Fibroblast of upper back skin (primary cell): ENCODE measurements at regions not wholly inside any gene's neighbourhood (a gene's known extent, or its start where the extent isn't known, plus 50 kb on each side); places are given as distances from the start of the nearest gene placed in this dataset.
"Not testable (repeated sequence)": the region's sequence is repeated elsewhere in the genome, so short reads cannot be mapped to it uniquely, and the experiment has no call there.

Experiments used
- DNase-seq: peaks from one replicate; pipeline ENCODE4 v3.0.0-alpha.2; 2013

DNA sequence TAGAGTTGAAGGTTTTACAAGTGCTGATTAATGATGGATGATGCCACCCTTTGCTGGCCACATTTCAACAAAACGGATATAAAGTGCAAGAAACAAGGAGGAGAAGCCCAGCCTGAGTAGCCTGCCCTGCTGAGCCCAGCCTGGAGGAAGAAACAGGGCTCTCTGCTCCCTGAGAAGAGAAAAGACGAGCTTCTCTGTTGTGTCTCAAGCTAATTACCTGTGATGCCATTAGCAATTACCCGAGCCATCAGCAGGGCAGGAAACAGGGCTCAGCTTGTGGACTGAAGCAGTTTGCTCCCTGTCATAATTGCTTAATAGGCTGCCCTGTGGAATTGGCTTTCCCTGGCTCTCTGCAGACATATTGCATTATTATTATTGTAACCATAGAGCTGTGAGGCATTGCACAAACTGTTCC lies 709.3 kb upstream of the AUTS2 start:
- DNase-seq: no peak

DNA sequence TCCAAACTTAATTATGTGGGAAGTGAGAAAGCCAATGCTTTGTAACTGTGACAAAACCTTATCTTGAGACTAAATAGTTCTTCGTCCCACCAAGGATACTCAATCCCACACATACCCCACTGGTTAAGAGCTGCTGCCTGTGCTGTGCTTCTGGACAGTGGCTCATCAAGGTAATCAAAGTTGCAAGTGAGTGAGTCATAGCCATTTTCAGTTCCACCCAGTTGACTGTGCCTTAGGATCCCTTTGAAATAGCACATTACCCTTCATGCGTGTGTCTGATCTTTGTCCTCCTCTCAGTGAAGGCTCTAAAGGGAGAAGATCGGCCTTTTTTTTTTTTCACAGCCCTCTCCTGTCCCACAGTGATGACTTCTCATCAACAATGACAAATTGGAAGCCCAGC lies 706.0 kb upstream of the AUTS2 start:
- DNase-seq: peak; percentile 63

GRCh38 chr7:68893411-68893810 lies 704.9 kb upstream of the AUTS2 start:
- DNase-seq: no peak

GRCh38 chr7:68899156-68899555 lies 699.1 kb upstream of the AUTS2 start:
- DNase-seq: not testable (repeated sequence)

- no peak for DNase-seq
Observed at GRCh38 chr7:68900096-68900495, 698.2 kb upstream of the AUTS2 start.

DNA sequence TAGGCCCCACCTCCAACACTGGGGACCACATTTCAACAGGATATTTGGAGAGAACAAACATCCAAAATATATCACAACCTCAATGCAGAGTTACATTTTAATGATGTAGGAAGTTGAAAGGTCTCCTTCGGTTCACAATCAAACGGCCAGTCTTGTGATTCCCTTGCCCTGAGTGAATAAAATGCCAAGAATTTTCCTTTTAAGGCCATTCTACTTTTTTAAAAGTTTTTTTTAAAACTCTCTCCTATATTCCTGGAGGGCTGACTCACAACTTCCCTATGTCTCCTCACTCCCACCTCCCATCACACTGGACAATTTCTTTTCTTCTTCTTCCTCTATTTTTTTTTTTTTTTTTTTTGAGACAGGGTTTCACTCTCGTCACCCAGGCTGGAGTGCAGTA lies 693.6 kb upstream of the AUTS2 start:
- DNase-seq: peak; percentile 76

- no peak for DNase-seq
Observed at GRCh38 chr7:68911754-68912153, 686.5 kb upstream of the AUTS2 start.

GRCh38 chr7:68914006-68914405 lies 684.3 kb upstream of the AUTS2 start:
- DNase-seq: no peak

DNA sequence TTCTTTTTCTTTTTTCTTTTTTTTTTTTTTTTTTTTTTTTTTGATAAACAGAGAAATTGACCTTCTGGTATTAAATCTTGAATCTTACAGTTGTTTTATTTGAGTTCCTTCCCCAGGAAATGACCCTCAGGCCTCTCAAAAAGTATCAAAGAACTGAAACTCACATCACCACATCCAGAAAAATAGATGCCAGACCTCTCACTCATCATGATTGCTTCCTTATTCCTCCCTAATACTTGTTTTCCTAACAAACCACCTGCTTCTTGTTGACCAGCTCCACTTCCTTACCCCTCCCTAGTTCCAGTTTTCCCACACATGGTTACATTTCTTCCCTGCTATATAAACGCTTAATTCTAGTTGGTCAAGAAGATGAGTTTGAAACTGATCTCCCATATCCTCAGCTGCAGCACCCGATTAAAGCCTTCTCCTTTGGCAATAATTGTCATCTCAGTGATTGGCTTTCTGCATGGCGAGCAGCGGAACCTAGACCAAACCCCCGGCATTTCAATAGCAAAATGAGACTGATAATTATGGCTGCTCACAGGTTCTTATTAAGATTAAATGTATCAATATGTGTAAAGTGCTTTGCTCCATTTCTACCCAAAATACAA lies 681.1 kb upstream of the AUTS2 start:
- DNase-seq: no peak

DNA sequence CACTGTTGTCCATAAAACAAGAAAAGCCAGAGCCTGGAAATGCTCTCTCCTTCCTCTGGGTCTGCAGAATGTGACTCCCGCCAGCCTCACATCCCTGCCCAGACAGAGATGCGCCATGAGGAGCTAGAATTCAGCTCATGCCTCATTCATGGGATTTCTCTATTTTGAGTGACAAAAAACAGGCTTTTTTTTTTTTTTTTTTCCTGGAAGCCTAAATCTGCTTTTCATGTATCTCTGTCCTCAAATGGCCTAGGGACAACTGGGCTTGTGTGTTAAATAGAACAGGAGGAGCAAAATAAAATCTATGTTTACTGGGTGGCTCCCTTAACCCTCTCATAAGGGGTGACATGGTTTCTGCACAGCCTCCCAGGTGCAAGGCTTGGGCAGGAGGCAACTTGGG lies 679.7 kb upstream of the AUTS2 start:
- no peak for DNase-seq

DNA sequence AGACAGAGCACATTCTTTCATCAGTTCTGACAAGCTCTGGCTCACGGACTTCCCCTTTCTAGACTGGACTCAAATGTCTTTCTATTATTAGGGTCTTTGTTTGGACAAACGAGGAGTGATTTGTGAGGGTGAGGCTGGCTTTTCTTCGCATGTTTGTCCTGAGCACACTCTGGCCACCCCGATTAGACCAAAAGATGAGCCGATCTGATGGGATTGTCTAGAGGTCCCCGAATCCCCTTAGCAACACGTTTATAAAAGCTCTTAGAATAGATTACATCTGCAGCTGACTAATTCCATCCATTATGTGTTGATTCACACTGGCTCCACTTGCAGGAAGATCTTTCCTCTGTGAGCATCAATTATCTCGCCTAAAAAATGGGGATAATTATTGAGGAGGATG lies 675.4 kb upstream of the AUTS2 start:
- DNase-seq: no peak

GRCh38 chr7:68925241-68925640 lies 673.0 kb upstream of the AUTS2 start:
- DNase-seq: no peak

GRCh38 chr7:68929781-68930261 lies 668.5 kb upstream of the AUTS2 start:
- DNase-seq: peak; percentile 91

DNA sequence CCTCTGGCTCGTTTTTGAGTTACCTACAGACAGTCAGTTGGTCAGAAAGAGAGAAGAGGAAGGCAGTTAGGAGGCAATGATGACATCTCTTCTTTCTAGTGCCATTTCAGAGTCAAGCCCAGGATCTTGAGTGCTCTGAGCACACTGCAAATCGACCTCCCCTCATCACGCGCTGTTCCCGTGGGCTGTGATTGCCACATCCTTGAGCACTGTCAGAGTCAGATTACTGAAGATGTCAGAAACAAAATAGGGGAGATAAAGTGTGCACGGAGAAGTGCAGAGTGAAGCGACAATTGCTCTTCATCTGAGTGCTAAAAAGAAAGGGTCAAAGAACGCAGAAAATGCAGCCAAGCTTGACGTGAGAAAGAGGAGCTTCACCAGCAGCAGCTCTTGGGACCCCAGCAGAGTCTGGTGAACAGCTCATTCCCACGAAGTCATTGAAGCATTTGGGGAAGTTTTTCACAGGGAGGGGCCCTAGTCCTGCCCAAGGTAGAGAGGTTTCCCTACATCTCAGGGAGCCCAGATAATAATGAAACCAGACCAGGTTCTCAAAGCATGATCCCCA lies 661.7 kb upstream of the AUTS2 start:
- DNase-seq: no peak

DNA sequence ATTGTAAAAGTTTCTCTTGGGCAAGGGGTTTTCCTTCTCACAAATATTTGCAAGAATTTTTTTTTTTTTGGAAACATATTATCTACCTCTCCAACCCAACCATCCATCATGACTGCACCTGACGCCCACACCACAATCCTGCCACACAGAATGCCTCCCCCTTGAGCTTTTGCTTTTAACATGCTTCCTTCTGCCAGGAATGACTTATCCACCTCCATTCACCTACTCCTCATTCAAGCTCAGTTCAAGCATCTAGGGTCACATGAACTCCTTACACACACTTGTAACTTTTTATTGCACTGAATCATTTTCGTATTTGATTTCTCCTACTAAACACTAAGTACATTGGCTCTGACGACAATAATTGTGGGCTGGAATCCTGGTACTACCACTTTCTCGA lies 660.1 kb upstream of the AUTS2 start:
- no peak for DNase-seq

- DNase-seq: no peak
Observed at GRCh38 chr7:68943786-68944185, 654.5 kb upstream of the AUTS2 start.

GRCh38 chr7:68955656-68956055 lies 642.6 kb upstream of the AUTS2 start:
- DNase-seq: no peak

GRCh38 chr7:68958571-68958970 lies 639.7 kb upstream of the AUTS2 start:
- DNase-seq: no peak

- peak; percentile 97 for DNase-seq
Observed at GRCh38 chr7:68963552-68963951, 634.7 kb upstream of the AUTS2 start.

- peak; percentile 79 for DNase-seq
Observed at GRCh38 chr7:68964060-68964459, 634.2 kb upstream of the AUTS2 start.

GRCh38 chr7:68965351-68965750 lies 632.9 kb upstream of the AUTS2 start:
- no peak for DNase-seq

GRCh38 chr7:68967598-68967997 lies 630.7 kb upstream of the AUTS2 start:
- DNase-seq: no peak

GRCh38 chr7:68969571-68969970 lies 628.7 kb upstream of the AUTS2 start:
- no peak for DNase-seq

GRCh38 chr7:68971634-68972340 lies 626.5 kb upstream of the AUTS2 start:
- peak; percentile 49 for DNase-seq
